HL-60 (cell line): ENCODE measurements at regions not wholly inside any gene's neighbourhood (a gene's known extent, or its start where the extent isn't known, plus 50 kb on each side); places are given as distances from the start of the nearest gene placed in this dataset.

Experiments
- GABPA ChIP-seq: IDR thresholded peaks from 2 replicates; pipeline ENCODE4 v1.6.1; 2012; ENCODE audit warnings: low read depth
- POLR2AphosphoS5 ChIP-seq: IDR thresholded peaks from 2 replicates; pipeline ENCODE4 v1.6.1; 2012; ENCODE audit warnings: low read depth
- SPI1 ChIP-seq: IDR thresholded peaks from 2 replicates; pipeline ENCODE4 v1.6.1; 2012; ENCODE audit warnings: low read depth, mild to moderate bottlenecking, borderline replicate concordance
- TF ChIP-seq, protein P1 (sequence below): IDR thresholded peaks from one replicate; pipeline ENCODE4 v1.5.1; 2011; ENCODE audit warnings: low read length, control low read depth, inconsistent platforms; ENCODE audit not compliant: insufficient read depth

- TF ChIP-seq, protein P1, sequence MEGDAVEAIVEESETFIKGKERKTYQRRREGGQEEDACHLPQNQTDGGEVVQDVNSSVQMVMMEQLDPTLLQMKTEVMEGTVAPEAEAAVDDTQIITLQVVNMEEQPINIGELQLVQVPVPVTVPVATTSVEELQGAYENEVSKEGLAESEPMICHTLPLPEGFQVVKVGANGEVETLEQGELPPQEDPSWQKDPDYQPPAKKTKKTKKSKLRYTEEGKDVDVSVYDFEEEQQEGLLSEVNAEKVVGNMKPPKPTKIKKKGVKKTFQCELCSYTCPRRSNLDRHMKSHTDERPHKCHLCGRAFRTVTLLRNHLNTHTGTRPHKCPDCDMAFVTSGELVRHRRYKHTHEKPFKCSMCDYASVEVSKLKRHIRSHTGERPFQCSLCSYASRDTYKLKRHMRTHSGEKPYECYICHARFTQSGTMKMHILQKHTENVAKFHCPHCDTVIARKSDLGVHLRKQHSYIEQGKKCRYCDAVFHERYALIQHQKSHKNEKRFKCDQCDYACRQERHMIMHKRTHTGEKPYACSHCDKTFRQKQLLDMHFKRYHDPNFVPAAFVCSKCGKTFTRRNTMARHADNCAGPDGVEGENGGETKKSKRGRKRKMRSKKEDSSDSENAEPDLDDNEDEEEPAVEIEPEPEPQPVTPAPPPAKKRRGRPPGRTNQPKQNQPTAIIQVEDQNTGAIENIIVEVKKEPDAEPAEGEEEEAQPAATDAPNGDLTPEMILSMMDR: no peak
- no peak for TF ChIP-seq GABPA
- no peak for TF ChIP-seq SPI1
- no peak for TF ChIP-seq POLR2AphosphoS5
Observed at GRCh38 chr2:67823726-67824125, 239.1 kb downstream of the C1D start.
